Keratinocyte (primary cell): ENCODE measurements at regions not wholly inside any gene's neighbourhood (a gene's known extent, or its start where the extent isn't known, plus 50 kb on each side); places are given as distances from the start of the nearest gene placed in this dataset.

Experiments
- CTCF ChIP-seq, 3 experiments: IDR thresholded peaks in 1 of 3; conservative IDR thresholded peaks in 1 of 3; optimal IDR thresholded peaks in 1 of 3; 2 replicates in 2 of 3; 3 replicates in 1 of 3; pipeline versions ENCODE3 to v1.5.1; 2011; ENCODE audit warnings: low read length in 3 of 3, mild to moderate bottlenecking in 3 of 3, moderate library complexity in 2 of 3, control low read depth in 1 of 3, inconsistent platforms in 1 of 3; ENCODE audit not compliant: insufficient read depth in 2 of 3; ENCODE audit errors: extremely low read depth in 1 of 3
- EZH2 ChIP-seq: IDR thresholded peaks from one replicate; pipeline ENCODE4 v1.6.1; 2012; ENCODE audit warnings: inconsistent platforms, mild to moderate bottlenecking, low read length, moderate library complexity

- TF ChIP-seq CTCF (optimal IDR thresholded peaks at IDR 0.05 in 1 of 3, IDR thresholded peaks at IDR 0.05 in 1 of 3, conservative IDR thresholded peaks at IDR 0.05 in 1 of 3; ENCODE audit: extremely low read depth in 1 of 3, insufficient read depth in 2 of 3, low read length in 3 of 3) (no peak), EZH2 (no peak)
Measured at GRCh38 chr6:121499666-121500065, 64.2 kb downstream of the GJA1 start.
